GM12878 (cell line): ENCODE measurements at regions not wholly inside any gene's neighbourhood (a gene's known extent, or its start where the extent isn't known, plus 50 kb on each side); places are given as distances from the start of the nearest gene placed in this dataset.

Experiments used
- CEBPB ChIP-seq, 2 experiments: fragments of 150-350 bp in 1 of 2; IDR thresholded peaks; 2 replicates each; pipeline ENCODE4 v1.6.1; 2012 to 2014; ENCODE audit warnings: low read depth in 2 of 2, low read length in 2 of 2, borderline replicate concordance in 1 of 2, inconsistent platforms in 1 of 2
- FOXK2 ChIP-seq: fragments of 450-650 bp; IDR thresholded peaks from 2 replicates; pipeline ENCODE4 v1.6.1; 2017; ENCODE audit warnings: mild to moderate bottlenecking, moderate library complexity
- GABPA ChIP-seq: IDR thresholded peaks from 2 replicates; pipeline ENCODE4 v1.6.1; 2014; ENCODE audit warnings: antibody characterized with exemption, low read depth, mild to moderate bottlenecking, inconsistent platforms
- MYC ChIP-seq: IDR thresholded peaks from 2 replicates; pipeline ENCODE4 v1.6.1; 2011; ENCODE audit warnings: mild to moderate bottlenecking, low read length, moderate library complexity, inconsistent platforms; ENCODE audit not compliant: insufficient read depth, insufficient replicate concordance, insufficient read length, severe bottlenecking
- POLR2A ChIP-seq: IDR thresholded peaks from 2 replicates; pipeline ENCODE4 v1.6.1; 2011; ENCODE audit warnings: low read depth, mild to moderate bottlenecking, low read length
- SMAD1 ChIP-seq: fragments of 450-650 bp; IDR thresholded peaks from 2 replicates; pipeline ENCODE4 v1.6.1; 2018; ENCODE audit warnings: mild to moderate bottlenecking, low read depth; ENCODE audit not compliant: partially characterized antibody
- SMARCA5 ChIP-seq: fragments of 450-650 bp; IDR thresholded peaks from 2 replicates; pipeline ENCODE4 v1.6.1; 2017; ENCODE audit warnings: mild to moderate bottlenecking
- SP1 ChIP-seq: IDR thresholded peaks from one replicate; pipeline ENCODE4 v1.6.1; 2011; ENCODE audit warnings: low read depth, low read length
- TBL1XR1 ChIP-seq: IDR thresholded peaks from 2 replicates; pipeline ENCODE4 v1.6.1; 2012; ENCODE audit warnings: low read depth, low read length, improper control_type of control experiment
- TCF7 ChIP-seq: IDR thresholded peaks from 2 replicates; pipeline ENCODE4 v1.6.1; 2014; ENCODE audit warnings: antibody characterized with exemption, borderline replicate concordance
- ZBTB33 ChIP-seq: fragments of 450-650 bp; IDR thresholded peaks from 2 replicates; pipeline ENCODE4 v1.6.1; 2017; ENCODE audit warnings: mild to moderate bottlenecking
- TF ChIP-seq, protein P1 (sequence below), 3 experiments: IDR thresholded peaks in 2 of 3; conservative IDR thresholded peaks in 1 of 3; 2 replicates each; pipeline ENCODE4 v1.5.1; 2011; ENCODE audit warnings: low read depth in 3 of 3, low read length in 3 of 3, mild to moderate bottlenecking in 3 of 3, control low read depth in 2 of 3, moderate library complexity in 2 of 3, inconsistent platforms in 1 of 3, mixed read lengths in 1 of 3; ENCODE audit not compliant: control insufficient read depth in 2 of 3, insufficient read depth in 1 of 3; ENCODE audit errors: extremely low read depth in 1 of 3
- TF ChIP-seq, protein P2 (sequence below): IDR thresholded peaks from 2 replicates; pipeline ENCODE4 v1.6.1; 2011; ENCODE audit warnings: mild to moderate bottlenecking, low read depth, low read length, moderate library complexity; ENCODE audit not compliant: insufficient replicate concordance
- TF ChIP-seq, protein P3 (sequence below): IDR thresholded peaks from 2 replicates; pipeline ENCODE4 v1.6.1; 2012; ENCODE audit warnings: low read depth, low read length, improper control_type of control experiment

GRCh38 chr1:38614861-38615260 is 244.7 kb downstream of the RRAGC start:
- TF ChIP-seq GABPA (no peak), ZBTB33 (no peak), POLR2A (no peak), SMARCA5 (no peak), MYC (no peak), TBL1XR1 (no peak), CEBPB (IDR thresholded peaks at IDR 0.05; ENCODE audit: borderline replicate concordance in 1 of 2, low read depth in 2 of 2, low read length in 2 of 2) (no peak), SP1 (no peak), FOXK2 (no peak), TCF7 (no peak), SMAD1 (no peak)
- TF ChIP-seq, protein P1, sequence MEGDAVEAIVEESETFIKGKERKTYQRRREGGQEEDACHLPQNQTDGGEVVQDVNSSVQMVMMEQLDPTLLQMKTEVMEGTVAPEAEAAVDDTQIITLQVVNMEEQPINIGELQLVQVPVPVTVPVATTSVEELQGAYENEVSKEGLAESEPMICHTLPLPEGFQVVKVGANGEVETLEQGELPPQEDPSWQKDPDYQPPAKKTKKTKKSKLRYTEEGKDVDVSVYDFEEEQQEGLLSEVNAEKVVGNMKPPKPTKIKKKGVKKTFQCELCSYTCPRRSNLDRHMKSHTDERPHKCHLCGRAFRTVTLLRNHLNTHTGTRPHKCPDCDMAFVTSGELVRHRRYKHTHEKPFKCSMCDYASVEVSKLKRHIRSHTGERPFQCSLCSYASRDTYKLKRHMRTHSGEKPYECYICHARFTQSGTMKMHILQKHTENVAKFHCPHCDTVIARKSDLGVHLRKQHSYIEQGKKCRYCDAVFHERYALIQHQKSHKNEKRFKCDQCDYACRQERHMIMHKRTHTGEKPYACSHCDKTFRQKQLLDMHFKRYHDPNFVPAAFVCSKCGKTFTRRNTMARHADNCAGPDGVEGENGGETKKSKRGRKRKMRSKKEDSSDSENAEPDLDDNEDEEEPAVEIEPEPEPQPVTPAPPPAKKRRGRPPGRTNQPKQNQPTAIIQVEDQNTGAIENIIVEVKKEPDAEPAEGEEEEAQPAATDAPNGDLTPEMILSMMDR (IDR thresholded peaks at IDR 0.05 in 2 of 3, conservative IDR thresholded peaks at IDR 0.05 in 1 of 3; ENCODE audit: control insufficient read depth in 2 of 3, extremely low read depth in 1 of 3, insufficient read depth in 1 of 3, low read depth in 3 of 3, low read length in 3 of 3): no peak
- TF ChIP-seq, protein P2, sequence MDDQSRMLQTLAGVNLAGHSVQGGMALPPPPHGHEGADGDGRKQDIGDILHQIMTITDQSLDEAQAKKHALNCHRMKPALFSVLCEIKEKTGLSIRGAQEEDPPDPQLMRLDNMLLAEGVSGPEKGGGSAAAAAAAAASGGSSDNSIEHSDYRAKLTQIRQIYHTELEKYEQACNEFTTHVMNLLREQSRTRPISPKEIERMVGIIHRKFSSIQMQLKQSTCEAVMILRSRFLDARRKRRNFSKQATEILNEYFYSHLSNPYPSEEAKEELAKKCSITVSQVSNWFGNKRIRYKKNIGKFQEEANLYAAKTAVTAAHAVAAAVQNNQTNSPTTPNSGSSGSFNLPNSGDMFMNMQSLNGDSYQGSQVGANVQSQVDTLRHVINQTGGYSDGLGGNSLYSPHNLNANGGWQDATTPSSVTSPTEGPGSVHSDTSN: no peak
- TF ChIP-seq, protein P3, sequence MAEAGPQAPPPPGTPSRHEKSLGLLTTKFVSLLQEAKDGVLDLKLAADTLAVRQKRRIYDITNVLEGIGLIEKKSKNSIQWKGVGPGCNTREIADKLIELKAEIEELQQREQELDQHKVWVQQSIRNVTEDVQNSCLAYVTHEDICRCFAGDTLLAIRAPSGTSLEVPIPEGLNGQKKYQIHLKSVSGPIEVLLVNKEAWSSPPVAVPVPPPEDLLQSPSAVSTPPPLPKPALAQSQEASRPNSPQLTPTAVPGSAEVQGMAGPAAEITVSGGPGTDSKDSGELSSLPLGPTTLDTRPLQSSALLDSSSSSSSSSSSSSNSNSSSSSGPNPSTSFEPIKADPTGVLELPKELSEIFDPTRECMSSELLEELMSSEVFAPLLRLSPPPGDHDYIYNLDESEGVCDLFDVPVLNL: no peak
